Muscle layer of colon (tissue), 2 donors: ENCODE measurements at regions not wholly inside any gene's neighbourhood (a gene's known extent, or its start where the extent isn't known, plus 50 kb on each side); places are given as distances from the start of the nearest gene placed in this dataset.

ENCODE experiments used
- H3K27ac ChIP-seq: one replicate; pipeline ENCODE4 v1.7.0; 2013; ENCODE audit warnings: low read depth, mild to moderate bottlenecking, low read length, moderate library complexity
- H3K27me3 ChIP-seq, 2 donors: one replicate each; pipeline ENCODE4 v1.7.0; 2013; ENCODE audit warnings: low read length in 2 of 2, mild to moderate bottlenecking in 2 of 2; ENCODE audit not compliant: insufficient read depth in 2 of 2, control insufficient read depth in 1 of 2
- H3K36me3 ChIP-seq: one replicate; pipeline ENCODE4 v1.7.0; 2013; ENCODE audit warnings: mild to moderate bottlenecking, low read length; ENCODE audit not compliant: insufficient read depth
- H3K4me1 ChIP-seq: one replicate; pipeline ENCODE4 v1.7.0; 2013; ENCODE audit warnings: mild to moderate bottlenecking, low read length; ENCODE audit not compliant: insufficient read depth
- H3K4me3 ChIP-seq, 2 donors: one replicate each; pipeline ENCODE4 v1.7.0; 2013; ENCODE audit warnings: low read length in 2 of 2, low read depth in 1 of 2, mild to moderate bottlenecking in 1 of 2, moderate library complexity in 1 of 2
- H3K9ac ChIP-seq: one replicate; pipeline ENCODE4 v1.7.0; 2013; ENCODE audit warnings: low read length
- H3K9me3 ChIP-seq: one replicate; pipeline ENCODE4 v1.7.0; 2013; ENCODE audit warnings: mild to moderate bottlenecking, low read length
- donor health status: abdominal sarcoma.
- donor health status: Adenocarcinoma of cecum.

- Histone ChIP-seq H3K9me3 (no peaks in the 10 kb centered on the region), H3K4me3 (no peak overlapping the region), H3K9ac (no peak overlapping the region), H3K36me3 (no peaks in the 10 kb centered on the region), H3K27me3 (no peaks in the 10 kb centered on the region), H3K4me1 (no peaks in the 10 kb centered on the region), H3K27ac (no peak overlapping the region)
Observed at GRCh38 chr2:147172493-147173188, 672.2 kb upstream of the ACVR2A start.

GRCh38 chr2:147171941-147172340 is 672.9 kb upstream of the ACVR2A start:
- H3K36me3 ChIP-seq: no peaks in the 10 kb centered on the region
- no peaks in the 10 kb centered on the region for H3K4me1 ChIP-seq
- no peak overlapping the region for H3K27ac ChIP-seq
- H3K9me3 ChIP-seq: no peaks in the 10 kb centered on the region
- H3K9ac ChIP-seq: no peak overlapping the region
- no peak overlapping the region for H3K4me3 ChIP-seq
- H3K27me3 ChIP-seq: no peaks in the 10 kb centered on the region

GRCh38 chr2:147170932-147171331 is 673.9 kb upstream of the ACVR2A start:
- no peak overlapping the region for H3K4me3 ChIP-seq
- H3K27ac ChIP-seq: no peak overlapping the region
- no peak overlapping the region for H3K9ac ChIP-seq
- no peaks in the 10 kb centered on the region for H3K4me1 ChIP-seq
- no peaks in the 10 kb centered on the region for H3K27me3 ChIP-seq
- H3K9me3 ChIP-seq: no peaks in the 10 kb centered on the region
- H3K36me3 ChIP-seq: no peaks in the 10 kb centered on the region

GRCh38 chr2:147165697-147166382 is 679.0 kb upstream of the ACVR2A start:
- H3K9me3 ChIP-seq: no peaks in the 10 kb centered on the region
- H3K27me3 ChIP-seq: no peaks in the 10 kb centered on the region
- no peak overlapping the region for H3K4me3 ChIP-seq
- H3K27ac ChIP-seq: no peak overlapping the region
- no peaks in the 10 kb centered on the region for H3K36me3 ChIP-seq
- no peaks in the 10 kb centered on the region for H3K4me1 ChIP-seq
- no peak overlapping the region for H3K9ac ChIP-seq

- no peaks in the 10 kb centered on the region for H3K36me3 ChIP-seq
- H3K4me1 ChIP-seq: no peaks in the 10 kb centered on the region
- H3K27ac ChIP-seq: no peak overlapping the region
- no peak overlapping the region for H3K9ac ChIP-seq
- no peaks in the 10 kb centered on the region for H3K27me3 ChIP-seq
- H3K4me3 ChIP-seq: no peak overlapping the region
- no peaks in the 10 kb centered on the region for H3K9me3 ChIP-seq
Observed at GRCh38 chr2:147164563-147164962, 680.3 kb upstream of the ACVR2A start.

GRCh38 chr2:147161746-147162145 is 683.1 kb upstream of the ACVR2A start:
- H3K36me3 ChIP-seq: no peaks in the 10 kb centered on the region
- no peak overlapping the region for H3K27ac ChIP-seq
- no peaks in the 10 kb centered on the region for H3K27me3 ChIP-seq
- H3K9me3 ChIP-seq: no peaks in the 10 kb centered on the region
- H3K4me3 ChIP-seq: no peak overlapping the region
- H3K4me1 ChIP-seq: no peaks in the 10 kb centered on the region
- no peak overlapping the region for H3K9ac ChIP-seq

GRCh38 chr2:147156970-147157369 is 687.9 kb upstream of the ACVR2A start:
- H3K36me3 ChIP-seq: no peaks in the 10 kb centered on the region
- H3K9ac ChIP-seq: no peak overlapping the region
- H3K9me3 ChIP-seq: no peaks in the 10 kb centered on the region
- H3K4me1 ChIP-seq: no peaks in the 10 kb centered on the region
- no peak overlapping the region for H3K4me3 ChIP-seq
- H3K27me3 ChIP-seq: no peaks in the 10 kb centered on the region
- no peak overlapping the region for H3K27ac ChIP-seq

GRCh38 chr2:147150241-147150635 is 694.6 kb upstream of the ACVR2A start:
- Histone ChIP-seq H3K27me3 (no peaks in the 10 kb centered on the region), H3K9me3 (no peaks in the 10 kb centered on the region), H3K9ac (no peak overlapping the region), H3K4me3 (no peak overlapping the region), H3K36me3 (no peaks in the 10 kb centered on the region), H3K4me1 (no peaks in the 10 kb centered on the region), H3K27ac (no peak overlapping the region)

- no peaks in the 10 kb centered on the region for H3K27me3 ChIP-seq
- H3K4me3 ChIP-seq: no peak overlapping the region
- H3K9me3 ChIP-seq: no peaks in the 10 kb centered on the region
- no peak overlapping the region for H3K27ac ChIP-seq
- no peaks in the 10 kb centered on the region for H3K4me1 ChIP-seq
- H3K36me3 ChIP-seq: no peaks in the 10 kb centered on the region
- H3K9ac ChIP-seq: no peak overlapping the region
Observed at GRCh38 chr2:147149575-147150240, 695.1 kb upstream of the ACVR2A start.

- Histone ChIP-seq H3K4me3 (no peak overlapping the region), H3K9ac (no peak overlapping the region), H3K27ac (no peak overlapping the region), H3K9me3 (no peaks in the 10 kb centered on the region), H3K27me3 (no peaks in the 10 kb centered on the region), H3K36me3 (no peaks in the 10 kb centered on the region), H3K4me1 (no peaks in the 10 kb centered on the region)
Observed at GRCh38 chr2:147147802-147148201, 697.0 kb upstream of the ACVR2A start.

- H3K9me3 ChIP-seq: no peaks in the 10 kb centered on the region
- no peaks in the 10 kb centered on the region for H3K27me3 ChIP-seq
- no peaks in the 10 kb centered on the region for H3K36me3 ChIP-seq
- no peaks in the 10 kb centered on the region for H3K4me1 ChIP-seq
- H3K27ac ChIP-seq: no peak overlapping the region
- no peak overlapping the region for H3K9ac ChIP-seq
- H3K4me3 ChIP-seq: no peak overlapping the region
Observed at GRCh38 chr2:147141930-147142329, 702.9 kb upstream of the ACVR2A start.
